OCI-LY3 (cell line): ENCODE measurements at regions not wholly inside any gene's neighbourhood (a gene's known extent, or its start where the extent isn't known, plus 50 kb on each side); places are given as distances from the start of the nearest gene placed in this dataset.

Experiments used
- H2AFZ ChIP-seq: fragments of 200-600, 300-600 bp; shearing (Covaris generic); 2 replicates; pipeline ENCODE4 v1.6.0; 2014; ENCODE audit warnings: antibody characterized with exemption, low read depth, low read length
- H3K27ac ChIP-seq: fragments of 200-600, 300-600 bp; sonication (generic); 2 replicates; pipeline ENCODE4 v1.5.1; 2014; ENCODE audit warnings: mild to moderate bottlenecking, low read length, moderate library complexity, mixed read lengths
- H3K27me3 ChIP-seq: fragments of 200-600, 300-600 bp; sonication (generic); 2 replicates; pipeline ENCODE4 v1.6.1; 2014; ENCODE audit warnings: low read depth, low read length, mixed read lengths
- H3K36me3 ChIP-seq: fragments of 200-600, 300-600 bp; sonication (generic); replicated peaks from 2 replicates; pipeline ENCODE3; 2014; ENCODE audit warnings: low read depth, low read length, mixed read lengths
- H3K4me1 ChIP-seq: fragments of 300-600, 200-600 bp; sonication (generic); 2 replicates; pipeline ENCODE4 v1.6.1; 2014; ENCODE audit warnings: low read length, mixed read lengths
- H3K4me2 ChIP-seq: fragments of 200-600, 300-600 bp; sonication (generic); 2 replicates; pipeline ENCODE4 v1.6.1; 2014; ENCODE audit warnings: low read length, mixed read lengths
- H3K4me3 ChIP-seq: fragments of 300-600, 200-600 bp; sonication (generic); 2 replicates; pipeline ENCODE4 v1.5.1; 2014; ENCODE audit warnings: antibody characterized with exemption, mild to moderate bottlenecking, low read length, moderate library complexity
- H3K79me2 ChIP-seq: fragments of 300-600, 200-600 bp; shearing (Covaris generic); 2 replicates; pipeline ENCODE4 v1.6.1; 2014; ENCODE audit warnings: mild to moderate bottlenecking, low read length, mixed read lengths
- H3K9ac ChIP-seq: fragments of 300-600, 200-600 bp; shearing (Covaris generic); 2 replicates; pipeline ENCODE4 v1.6.0; 2014; ENCODE audit warnings: mild to moderate bottlenecking, low read length, moderate library complexity
- H3K9me3 ChIP-seq: fragments of 200-600, 300-600 bp; shearing (Covaris generic); 2 replicates; pipeline ENCODE4 v1.6.1; 2014; ENCODE audit warnings: low read length, mixed read lengths; ENCODE audit not compliant: insufficient read depth
- H4K20me1 ChIP-seq: fragments of 200-600, 300-600 bp; sonication (generic); 2 replicates; pipeline ENCODE4 v1.6.1; 2016; ENCODE audit warnings: low read length, mixed read lengths; ENCODE audit not compliant: insufficient read depth
- EZH2phosphoT487 ChIP-seq: fragments of 200-600 bp; shearing (Covaris generic); IDR thresholded peaks from 2 replicates; pipeline ENCODE4 v1.6.1; 2018; ENCODE audit warnings: antibody characterized with exemption, mixed run types, low read depth
- TF ChIP-seq, protein P1 (sequence below): fragments of 200-600, 300-600 bp; sonication (generic); IDR thresholded peaks from 2 replicates; pipeline ENCODE4 v1.5.1; 2014; ENCODE audit warnings: antibody characterized with exemption, low read length, low read depth

DNA sequence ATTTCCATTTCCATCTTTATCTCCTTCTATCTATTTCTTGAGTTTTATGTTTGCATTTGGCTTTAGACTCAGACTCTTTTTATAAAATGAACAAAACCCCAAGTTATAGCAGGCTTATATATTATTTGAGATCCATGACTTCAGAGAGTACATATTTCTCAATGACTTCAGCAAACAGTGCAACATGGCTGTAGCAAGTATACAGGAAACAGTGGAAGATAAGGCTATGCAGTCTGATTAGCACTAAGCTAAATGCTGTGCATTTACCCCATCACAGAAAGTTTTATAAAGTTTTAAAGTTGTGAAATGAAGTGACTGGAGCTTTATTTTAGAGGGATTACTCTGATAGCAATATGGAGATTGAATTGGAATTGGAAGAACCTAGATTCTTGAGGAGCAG lies 463.5 kb upstream of the TGFBR2 start:
- Histone ChIP-seq H3K4me3 (no peak overlapping the region), H3K4me1 (no peaks in the 10 kb centered on the region), H3K27me3 (no peaks in the 10 kb centered on the region), H3K36me3 (no peaks in the 10 kb centered on the region), H3K27ac (no peak overlapping the region), H2AFZ (no peak overlapping the region), H3K79me2 (no peaks in the 10 kb centered on the region), H3K9me3 (no peaks in the 10 kb centered on the region), H4K20me1 (no peaks in the 10 kb centered on the region), H3K4me2 (no peak overlapping the region), H3K9ac (no peak overlapping the region)
- no peak for TF ChIP-seq EZH2phosphoT487
- TF ChIP-seq, protein P1, sequence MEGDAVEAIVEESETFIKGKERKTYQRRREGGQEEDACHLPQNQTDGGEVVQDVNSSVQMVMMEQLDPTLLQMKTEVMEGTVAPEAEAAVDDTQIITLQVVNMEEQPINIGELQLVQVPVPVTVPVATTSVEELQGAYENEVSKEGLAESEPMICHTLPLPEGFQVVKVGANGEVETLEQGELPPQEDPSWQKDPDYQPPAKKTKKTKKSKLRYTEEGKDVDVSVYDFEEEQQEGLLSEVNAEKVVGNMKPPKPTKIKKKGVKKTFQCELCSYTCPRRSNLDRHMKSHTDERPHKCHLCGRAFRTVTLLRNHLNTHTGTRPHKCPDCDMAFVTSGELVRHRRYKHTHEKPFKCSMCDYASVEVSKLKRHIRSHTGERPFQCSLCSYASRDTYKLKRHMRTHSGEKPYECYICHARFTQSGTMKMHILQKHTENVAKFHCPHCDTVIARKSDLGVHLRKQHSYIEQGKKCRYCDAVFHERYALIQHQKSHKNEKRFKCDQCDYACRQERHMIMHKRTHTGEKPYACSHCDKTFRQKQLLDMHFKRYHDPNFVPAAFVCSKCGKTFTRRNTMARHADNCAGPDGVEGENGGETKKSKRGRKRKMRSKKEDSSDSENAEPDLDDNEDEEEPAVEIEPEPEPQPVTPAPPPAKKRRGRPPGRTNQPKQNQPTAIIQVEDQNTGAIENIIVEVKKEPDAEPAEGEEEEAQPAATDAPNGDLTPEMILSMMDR, result no peak

- TF ChIP-seq, protein P1, result no peak
- no peak for TF ChIP-seq EZH2phosphoT487
- no peaks in the 10 kb centered on the region for H3K36me3 ChIP-seq
- H3K27ac ChIP-seq, result no peak overlapping the region
- no peak overlapping the region for H3K4me2 ChIP-seq
- H2AFZ ChIP-seq, result no peak overlapping the region
- H3K9ac ChIP-seq, result no peak overlapping the region
- H3K4me1 ChIP-seq, result no peaks in the 10 kb centered on the region
- H3K27me3 ChIP-seq, result no peaks in the 10 kb centered on the region
- H3K9me3 ChIP-seq, result no peaks in the 10 kb centered on the region
- no peak overlapping the region for H3K4me3 ChIP-seq
- H4K20me1 ChIP-seq, result no peaks in the 10 kb centered on the region
- no peaks in the 10 kb centered on the region for H3K79me2 ChIP-seq
Observed at GRCh38 chr3:30145281-30145680, 461.1 kb upstream of the TGFBR2 start.

DNA sequence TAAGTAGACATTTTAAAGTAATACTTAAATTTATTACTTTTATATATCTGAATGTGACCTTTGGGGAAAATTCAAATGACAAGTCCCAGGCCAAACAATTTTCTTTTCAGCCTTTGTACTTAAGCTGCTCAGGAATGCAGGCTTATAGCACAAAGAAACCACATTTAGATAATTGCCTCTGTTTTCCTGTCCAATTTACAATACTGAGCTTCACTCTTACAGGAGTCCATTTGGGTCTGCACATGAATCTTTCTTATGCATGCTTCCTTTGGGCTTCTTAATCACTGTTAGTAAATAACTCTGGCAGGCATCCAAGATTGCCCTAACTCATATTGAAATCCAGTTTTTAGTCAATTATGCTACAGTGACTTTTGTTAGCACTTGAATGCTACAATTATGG lies 459.4 kb upstream of the TGFBR2 start:
- H3K36me3 ChIP-seq, result no peaks in the 10 kb centered on the region
- no peaks in the 10 kb centered on the region for H3K4me1 ChIP-seq
- no peak overlapping the region for H3K9ac ChIP-seq
- H3K27me3 ChIP-seq, result no peaks in the 10 kb centered on the region
- no peak overlapping the region for H3K4me2 ChIP-seq
- no peaks in the 10 kb centered on the region for H3K9me3 ChIP-seq
- H4K20me1 ChIP-seq, result no peaks in the 10 kb centered on the region
- TF ChIP-seq, protein P1, result no peak
- no peak for TF ChIP-seq EZH2phosphoT487
- H3K27ac ChIP-seq, result no peak overlapping the region
- no peak overlapping the region for H3K4me3 ChIP-seq
- no peak overlapping the region for H2AFZ ChIP-seq
- H3K79me2 ChIP-seq, result no peaks in the 10 kb centered on the region

DNA sequence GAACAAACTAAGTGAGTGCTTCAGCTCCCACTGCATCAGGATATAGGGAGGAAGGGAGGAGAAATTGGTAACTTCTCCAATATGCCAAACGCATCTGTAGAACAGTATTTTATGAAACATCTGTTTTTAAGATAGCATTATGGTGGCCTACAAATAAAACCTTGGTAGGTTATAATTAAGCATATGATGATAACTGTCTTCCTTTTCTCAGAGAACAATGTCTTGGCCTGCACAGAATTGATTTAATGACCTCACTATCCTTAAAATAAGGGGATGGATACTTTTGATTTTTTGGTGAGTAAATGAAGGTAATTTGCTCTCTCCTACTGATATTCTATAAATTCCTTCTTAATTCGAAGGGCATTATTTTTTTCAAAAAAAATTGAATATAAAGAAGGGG lies 451.5 kb upstream of the TGFBR2 start:
- Histone ChIP-seq H3K4me1 (no peaks in the 10 kb centered on the region), H3K9ac (no peak overlapping the region), H4K20me1 (no peaks in the 10 kb centered on the region), H3K27ac (no peak overlapping the region), H3K4me3 (no peak overlapping the region), H3K79me2 (no peaks in the 10 kb centered on the region), H3K9me3 (no peaks in the 10 kb centered on the region), H2AFZ (no peak overlapping the region), H3K4me2 (no peak overlapping the region), H3K27me3 (no peaks in the 10 kb centered on the region), H3K36me3 (no peaks in the 10 kb centered on the region)
- TF ChIP-seq, protein P1, result no peak
- TF ChIP-seq EZH2phosphoT487, result no peak
